Uterus (tissue), 2 donors: ENCODE measurements at regions not wholly inside any gene's neighbourhood (a gene's known extent, or its start where the extent isn't known, plus 50 kb on each side); places are given as distances from the start of the nearest gene placed in this dataset.

ENCODE experiments used
- POLR2A ChIP-seq, 2 donors: fragments of 450-650 bp; IDR thresholded peaks; one replicate each; pipeline ENCODE4 v1.6.1; 2016; ENCODE audit warnings: antibody characterized with exemption in 2 of 2, mild to moderate bottlenecking in 1 of 2, moderate library complexity in 1 of 2
- TF ChIP-seq, protein P1 (sequence below), 4 experiments: fragments of 200-600 bp in 2 of 4; fragments of 450-650 bp in 2 of 4; sonication (generic) in 2 of 4; IDR thresholded peaks; one replicate each; pipeline ENCODE4 v1.5.1; 2016 to 2019; ENCODE audit warnings: antibody characterized with exemption in 4 of 4, mild to moderate bottlenecking in 2 of 4, moderate library complexity in 1 of 4

DNA sequence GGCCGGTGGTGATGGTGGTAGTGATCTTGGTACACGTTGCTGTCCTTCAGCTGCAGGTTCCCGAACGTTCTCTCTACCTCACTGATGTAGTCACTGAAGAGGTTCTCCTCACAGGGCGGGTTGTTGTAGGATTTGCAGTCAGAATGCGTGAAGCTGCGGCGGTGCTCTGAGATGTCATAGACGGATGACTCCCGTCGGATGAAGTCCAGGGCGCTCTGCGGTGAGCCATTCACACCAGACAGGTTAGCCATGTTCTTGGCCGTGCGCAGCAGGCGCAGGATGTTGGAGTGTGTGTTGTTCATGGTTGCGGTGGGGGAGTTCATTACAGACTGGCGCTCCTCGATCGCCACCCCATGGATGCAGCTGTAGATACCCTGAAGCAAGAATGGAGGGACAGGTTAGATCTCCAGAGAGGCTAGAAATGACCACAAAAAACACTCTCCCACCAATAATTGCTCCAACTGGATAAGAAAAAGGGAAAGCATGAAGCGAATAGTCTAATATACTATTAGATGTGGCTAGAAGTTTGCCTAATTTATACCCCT, 367.8 kb downstream of the EMP1 start:
- TF ChIP-seq POLR2A (IDR thresholded peaks at IDR 0.05), result no peak
- TF ChIP-seq, protein P1, sequence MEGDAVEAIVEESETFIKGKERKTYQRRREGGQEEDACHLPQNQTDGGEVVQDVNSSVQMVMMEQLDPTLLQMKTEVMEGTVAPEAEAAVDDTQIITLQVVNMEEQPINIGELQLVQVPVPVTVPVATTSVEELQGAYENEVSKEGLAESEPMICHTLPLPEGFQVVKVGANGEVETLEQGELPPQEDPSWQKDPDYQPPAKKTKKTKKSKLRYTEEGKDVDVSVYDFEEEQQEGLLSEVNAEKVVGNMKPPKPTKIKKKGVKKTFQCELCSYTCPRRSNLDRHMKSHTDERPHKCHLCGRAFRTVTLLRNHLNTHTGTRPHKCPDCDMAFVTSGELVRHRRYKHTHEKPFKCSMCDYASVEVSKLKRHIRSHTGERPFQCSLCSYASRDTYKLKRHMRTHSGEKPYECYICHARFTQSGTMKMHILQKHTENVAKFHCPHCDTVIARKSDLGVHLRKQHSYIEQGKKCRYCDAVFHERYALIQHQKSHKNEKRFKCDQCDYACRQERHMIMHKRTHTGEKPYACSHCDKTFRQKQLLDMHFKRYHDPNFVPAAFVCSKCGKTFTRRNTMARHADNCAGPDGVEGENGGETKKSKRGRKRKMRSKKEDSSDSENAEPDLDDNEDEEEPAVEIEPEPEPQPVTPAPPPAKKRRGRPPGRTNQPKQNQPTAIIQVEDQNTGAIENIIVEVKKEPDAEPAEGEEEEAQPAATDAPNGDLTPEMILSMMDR (IDR thresholded peaks at IDR 0.05), result no peak
